ENCODE measurements at regions not wholly inside any gene's neighbourhood (a gene's known extent, or its start where the extent isn't known, plus 50 kb on each side); places are given as distances from the start of the nearest gene placed in this dataset.

DNA sequence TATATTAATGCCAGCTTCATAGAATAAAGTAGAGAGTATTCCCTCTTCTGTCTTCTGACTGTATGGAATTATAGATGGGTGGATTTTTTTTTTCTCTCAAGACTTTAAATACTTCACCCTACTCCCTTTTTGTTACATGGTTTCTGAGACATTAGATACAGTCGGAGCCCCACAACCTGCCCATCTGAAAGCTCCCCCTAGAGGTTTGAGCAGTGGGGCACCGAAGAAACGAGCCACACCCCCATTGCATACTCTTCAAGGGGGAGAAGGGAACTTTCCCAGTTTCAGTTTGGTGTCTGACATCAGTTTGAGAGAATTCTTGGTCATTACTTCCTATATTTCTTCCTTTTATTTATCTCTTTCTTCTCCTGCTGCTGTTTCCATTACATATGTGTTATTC is 437.6 kb upstream of the AGA start:
- Histone ChIP-seq H3K27ac (ENCODE audit: low read depth, low read length) (no peak overlapping the region), H3K4me1 (ENCODE audit: control insufficient read depth in 1 of 2, insufficient read depth in 2 of 2, low read length in 2 of 2) (no peaks in the 10 kb centered on the region), H3K9me3 (ENCODE audit: control insufficient read depth in 1 of 2, insufficient read depth in 1 of 2, low read depth in 1 of 2, low read length in 2 of 2) (no peaks in the 10 kb centered on the region), H3K4me3 (replicated peaks in 1 of 2; ENCODE audit: low read depth in 1 of 2, low read length in 2 of 2) (no peak overlapping the region), H2AFZ (ENCODE audit: low read depth, low read length, poor library complexity, severe bottlenecking) (no peak overlapping the region), H3K4me2 (ENCODE audit: low read length) (no peak overlapping the region), H3K79me2 (ENCODE audit: insufficient read depth, low read length) (no peaks in the 10 kb centered on the region), H3K27me3 (ENCODE audit: insufficient read depth, low read length) (no peaks in the 10 kb centered on the region), H3K9ac (ENCODE audit: low read length) (no peak overlapping the region), H3K36me3 (ENCODE audit: control insufficient read depth in 1 of 2, insufficient read depth in 2 of 2, low read length in 2 of 2) (no peaks in the 10 kb centered on the region), H4K20me1 (ENCODE audit: insufficient read depth) (no peaks in the 10 kb centered on the region), H3K9me2 (ENCODE audit: insufficient read depth) (no peaks in the 10 kb centered on the region)
- ChIA-PET POLR2A (no interaction called here), CTCF (no interaction called here), RAD21 (ENCODE audit: low non-redundant PET in 1 of 2, low total read pairs in 2 of 2, uncharacterized antibody in 2 of 2, unreplicated experiment in 2 of 2) (no interaction called here)
- TF ChIP-seq SRF (IDR thresholded peaks at IDR 0.05; ENCODE audit: low read depth) (no peak), TCF7L2 (IDR thresholded peaks at IDR 0.05; ENCODE audit: borderline replicate concordance, extremely low read depth, insufficient read depth, insufficient read length) (no peak), CTCF (IDR thresholded peaks at IDR 0.05 in 2 of 3, conservative IDR thresholded peaks at IDR 0.05 in 1 of 3; ENCODE audit: borderline replicate concordance in 1 of 3, insufficient read depth in 1 of 3, low read depth in 2 of 3, low read length in 2 of 3) (peak; percentile 18 to 68 (median 62); a peak in 5 of 6 replicates), RAD21 (IDR thresholded peaks at IDR 0.05; ENCODE audit: low read depth) (peak; percentile 46)
- DNase-seq (ENCODE audit: low read depth, low spot score) (peak; percentile 8), ATAC-seq (peak; percentile 77)
- BruUV-seq (replicated peaks) = no TSS peak
- intact Hi-C loops (cut with micrococcal nuclease) = no loop called here

DNA sequence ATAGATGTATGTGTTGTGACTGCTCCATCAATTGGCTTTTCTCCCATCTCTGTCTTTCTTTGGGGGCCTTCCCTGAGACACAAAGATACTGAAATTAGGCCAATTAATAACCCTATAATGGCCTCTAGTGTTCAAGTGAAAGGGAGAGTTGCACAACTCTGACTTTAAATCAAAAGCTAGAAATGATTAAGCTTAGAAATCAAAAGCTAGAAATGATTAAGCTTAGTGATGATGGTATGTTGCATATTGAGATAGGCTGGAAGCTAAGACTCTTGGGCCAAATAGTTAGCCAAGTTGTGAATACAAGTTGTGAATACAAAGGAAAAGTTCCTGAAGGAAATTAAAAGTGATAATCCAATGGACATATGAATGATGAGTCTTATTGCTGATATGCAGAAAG is 452.9 kb upstream of the AGA start:
- Histone ChIP-seq H3K4me1 (ENCODE audit: control insufficient read depth in 1 of 2, insufficient read depth in 2 of 2, low read length in 2 of 2) (no peaks in the 10 kb centered on the region), H3K27ac (ENCODE audit: low read depth, low read length) (no peak overlapping the region), H3K9me3 (ENCODE audit: control insufficient read depth in 1 of 2, insufficient read depth in 1 of 2, low read depth in 1 of 2, low read length in 2 of 2) (no peaks in the 10 kb centered on the region), H4K20me1 (ENCODE audit: insufficient read depth) (no peaks in the 10 kb centered on the region), H3K4me3 (replicated peaks in 1 of 2; ENCODE audit: low read depth in 1 of 2, low read length in 2 of 2) (no peak overlapping the region), H3K9me2 (ENCODE audit: insufficient read depth) (no peaks in the 10 kb centered on the region), H2AFZ (ENCODE audit: low read depth, low read length, poor library complexity, severe bottlenecking) (no peak overlapping the region), H3K27me3 (ENCODE audit: insufficient read depth, low read length) (no peaks in the 10 kb centered on the region), H3K4me2 (ENCODE audit: low read length) (no peak overlapping the region), H3K79me2 (ENCODE audit: insufficient read depth, low read length) (no peaks in the 10 kb centered on the region), H3K9ac (ENCODE audit: low read length) (no peak overlapping the region), H3K36me3 (ENCODE audit: control insufficient read depth in 1 of 2, insufficient read depth in 2 of 2, low read length in 2 of 2) (no peaks in the 10 kb centered on the region)
- CTCF ChIA-PET = no interaction called here
- intact Hi-C loops (cut with micrococcal nuclease) = no loop called here
- RAD21 ChIA-PET (ENCODE audit: low non-redundant PET in 1 of 2, low total read pairs in 2 of 2, uncharacterized antibody in 2 of 2, unreplicated experiment in 2 of 2) = no interaction called here
- DNase-seq (ENCODE audit: low read depth, low spot score) (no peak), ATAC-seq (no peak)
- POLR2A ChIA-PET = no interaction called here
- TF ChIP-seq, protein P1, sequence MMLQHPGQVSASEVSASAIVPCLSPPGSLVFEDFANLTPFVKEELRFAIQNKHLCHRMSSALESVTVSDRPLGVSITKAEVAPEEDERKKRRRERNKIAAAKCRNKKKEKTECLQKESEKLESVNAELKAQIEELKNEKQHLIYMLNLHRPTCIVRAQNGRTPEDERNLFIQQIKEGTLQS (IDR thresholded peaks at IDR 0.05) = no peak
- TF ChIP-seq YY1 (IDR thresholded peaks at IDR 0.05; ENCODE audit: extremely low read depth, insufficient replicate concordance, low read depth, low read length) (no peak), SIN3A (IDR thresholded peaks at IDR 0.05; ENCODE audit: low read depth) (no peak)
- no TSS peak for BruUV-seq (replicated peaks)

Measured in HCT116 (cell line).